GM23248 (cell line): ENCODE measurements at regions not wholly inside any gene's neighbourhood (a gene's known extent, or its start where the extent isn't known, plus 50 kb on each side); places are given as distances from the start of the nearest gene placed in this dataset.

Source experiments
- DNase-seq: peaks from one replicate; pipeline ENCODE4 v3.0.0-alpha.2; 2015
- H2AFZ ChIP-seq: fragments of 200-600 bp; sonication (generic); 2 replicates; pipeline ENCODE4 v1.6.1; 2016; ENCODE audit warnings: antibody characterized with exemption
- H3F3A ChIP-seq: fragments of 200-600 bp; sonication (generic); 2 replicates; pipeline ENCODE4 v1.6.1; 2016; ENCODE audit warnings: mild to moderate bottlenecking, antibody characterized with exemption, mixed run types; ENCODE audit not compliant: insufficient read depth
- H3K27ac ChIP-seq: fragments of 200-600 bp; sonication (generic); 2 replicates; pipeline ENCODE4 v1.5.1; 2016; ENCODE audit warnings: mild to moderate bottlenecking
- H3K27me3 ChIP-seq: fragments of 200-600 bp; sonication (generic); replicated peaks from 2 replicates; pipeline ENCODE4 v1.6.1; 2016; ENCODE audit warnings: mild to moderate bottlenecking; ENCODE audit not compliant: insufficient read depth
- H3K36me3 ChIP-seq: fragments of 200-600 bp; sonication (generic); 2 replicates; pipeline ENCODE4 v1.6.1; 2016; ENCODE audit warnings: low read depth, mild to moderate bottlenecking
- H3K4me1 ChIP-seq: fragments of 200-600 bp; sonication (generic); 2 replicates; pipeline ENCODE4 v1.6.1; 2016; ENCODE audit warnings: mild to moderate bottlenecking; ENCODE audit not compliant: insufficient read depth
- H3K4me2 ChIP-seq: fragments of 200-600 bp; sonication (generic); one replicate; pipeline ENCODE4 v1.6.1; 2016; ENCODE audit warnings: mild to moderate bottlenecking; ENCODE audit not compliant: unreplicated experiment
- H3K4me3 ChIP-seq: fragments of 200-600 bp; sonication (generic); 2 replicates; pipeline ENCODE4 v1.5.1; 2016; ENCODE audit warnings: mild to moderate bottlenecking
- H3K79me2 ChIP-seq: fragments of 200-600 bp; sonication (generic); 2 replicates; pipeline ENCODE4 v1.6.1; 2016; ENCODE audit warnings: mild to moderate bottlenecking; ENCODE audit not compliant: insufficient read depth
- H3K9ac ChIP-seq: fragments of 200-600 bp; sonication (generic); 2 replicates; pipeline ENCODE4 v1.6.1; 2016; ENCODE audit warnings: mild to moderate bottlenecking
- H3K9me2 ChIP-seq: fragments of 200-600 bp; sonication (generic); 2 replicates; pipeline ENCODE4 v1.6.1; 2016; ENCODE audit warnings: mixed run types, mild to moderate bottlenecking, moderate library complexity; ENCODE audit not compliant: insufficient read depth
- H3K9me3 ChIP-seq: fragments of 200-600 bp; sonication (generic); one replicate; pipeline ENCODE4 v1.6.1; 2017; ENCODE audit warnings: low read depth
- H4K20me1 ChIP-seq: fragments of 200-600 bp; sonication (generic); 2 replicates; pipeline ENCODE4 v1.6.0; 2016; ENCODE audit not compliant: insufficient read depth
- EZH2 ChIP-seq: fragments of 200-600 bp; sonication (generic); IDR thresholded peaks from 2 replicates; pipeline ENCODE4 v1.6.1; 2018; ENCODE audit warnings: antibody characterized with exemption, mild to moderate bottlenecking; ENCODE audit not compliant: insufficient read depth, poor library complexity, severe bottlenecking
- EZH2phosphoT487 ChIP-seq: fragments of 200-600 bp; sonication (generic); IDR thresholded peaks from 2 replicates; pipeline ENCODE4 v1.6.1; 2018; ENCODE audit warnings: antibody characterized with exemption, moderate library complexity, mild to moderate bottlenecking, low read depth; ENCODE audit not compliant: insufficient read depth
- WGBS, 2 experiments: methylation state at CpG; one replicate each; pipeline ENCODE4 v1.1.6; 2015 to 2017; ENCODE audit warnings: low lambda C conversion rate in 2 of 2, low coverage in 1 of 2; ENCODE audit errors: missing lambda C conversion rate in 2 of 2; 5-methylcytosine and 5-hydroxymethylcytosine counted together
- in situ Hi-C: fragments of 300-500 bp; cut with MboI; formaldehyde crosslinking; loops from 2 replicates; pipeline ENCODE4 v1.15.0; 2020

- no peak for DNase-seq
- H4K20me1 ChIP-seq, result no peaks in the 10 kb centered on the region
- H3K27ac ChIP-seq, result no peak overlapping the region
- no peaks in the 10 kb centered on the region for H3K36me3 ChIP-seq
- H3K79me2 ChIP-seq, result no peaks in the 10 kb centered on the region
- no peak overlapping the region for H3K4me2 ChIP-seq
- H3F3A ChIP-seq, result peaks cover under 1% of the 10 kb centered on the region; the same call in 1 of the 2 replicates
- no peaks in the 10 kb centered on the region for H3K9me3 ChIP-seq
- no peak overlapping the region for H3K9ac ChIP-seq
- H3K4me3 ChIP-seq, result no peak overlapping the region
- H3K27me3 ChIP-seq, result 0 out of 2 replicates have a peak, but pooled peaks cover 3% of the 10 kb centered on the region
- TF ChIP-seq EZH2, result no peak
- TF ChIP-seq EZH2phosphoT487, result no peak
- no peaks in the 10 kb centered on the region for H3K9me2 ChIP-seq
- in situ Hi-C loops, result no loop called here
- 74 to 76% methylated on average over 6 of the region's 6 CpGs for WGBS, 2 experiments
- no peak overlapping the region for H2AFZ ChIP-seq
- no peaks in the 10 kb centered on the region for H3K4me1 ChIP-seq
Measured at GRCh38 chr11:109870297-109870696, 222.9 kb upstream of the ZC3H12C start.

- DNase-seq, result no peak
- Histone ChIP-seq H3K27me3 (0 out of 2 replicates have a peak, but pooled peaks cover 3% of the 10 kb centered on the region), H3K36me3 (no peaks in the 10 kb centered on the region), H3K4me3 (no peak overlapping the region), H2AFZ (no peak overlapping the region), H3K27ac (no peak overlapping the region), H3K79me2 (no peaks in the 10 kb centered on the region), H3K9me3 (no peaks in the 10 kb centered on the region), H3K9ac (no peak overlapping the region), H3K9me2 (no peaks in the 10 kb centered on the region), H3F3A (no peaks in the 10 kb centered on the region), H4K20me1 (no peaks in the 10 kb centered on the region), H3K4me2 (no peak overlapping the region), H3K4me1 (no peaks in the 10 kb centered on the region)
- no peak for TF ChIP-seq EZH2
- no peak for TF ChIP-seq EZH2phosphoT487
- WGBS, 2 experiments, result 13% methylated on average over 4 of the region's 4 CpGs
- in situ Hi-C loops, result no loop called here
Measured at GRCh38 chr11:109877043-109877442, 216.1 kb upstream of the ZC3H12C start.

GRCh38 chr11:109884501-109884900 is 208.7 kb upstream of the ZC3H12C start:
- Histone ChIP-seq H3K4me2 (no peak overlapping the region), H3K4me1 (no peaks in the 10 kb centered on the region), H3K27me3 (peaks cover 22% of the 10 kb centered on the region), H3F3A (no peaks in the 10 kb centered on the region), H3K36me3 (no peaks in the 10 kb centered on the region), H2AFZ (no peak overlapping the region), H3K9me3 (no peaks in the 10 kb centered on the region), H3K27ac (no peak overlapping the region), H3K9me2 (no peaks in the 10 kb centered on the region), H4K20me1 (no peaks in the 10 kb centered on the region), H3K4me3 (no peak overlapping the region), H3K79me2 (no peaks in the 10 kb centered on the region), H3K9ac (no peak overlapping the region)
- in situ Hi-C loops, result no loop called here
- TF ChIP-seq EZH2phosphoT487 (no peak), EZH2 (no peak)
- no peak for DNase-seq
- whole genome bisulfite sequencing, 2 experiments, result 71 to 76% methylated on average over 4 of the region's 4 CpGs

GRCh38 chr11:109885006-109885405 is 208.2 kb upstream of the ZC3H12C start:
- 24 to 25% methylated on average over 7 of the region's 7 CpGs for WGBS, 2 experiments
- H3F3A ChIP-seq, result no peaks in the 10 kb centered on the region
- H3K4me2 ChIP-seq, result no peak overlapping the region
- H3K27me3 ChIP-seq, result peaks cover 22% of the 10 kb centered on the region
- H2AFZ ChIP-seq, result no peak overlapping the region
- no peaks in the 10 kb centered on the region for H3K36me3 ChIP-seq
- in situ Hi-C loops, result no loop called here
- H3K27ac ChIP-seq, result no peak overlapping the region
- TF ChIP-seq EZH2 (no peak), EZH2phosphoT487 (no peak)
- no peak for DNase-seq
- no peaks in the 10 kb centered on the region for H3K79me2 ChIP-seq
- no peaks in the 10 kb centered on the region for H3K9me3 ChIP-seq
- no peaks in the 10 kb centered on the region for H4K20me1 ChIP-seq
- H3K9me2 ChIP-seq, result no peaks in the 10 kb centered on the region
- no peak overlapping the region for H3K4me3 ChIP-seq
- no peaks in the 10 kb centered on the region for H3K4me1 ChIP-seq
- no peak overlapping the region for H3K9ac ChIP-seq

GRCh38 chr11:109892321-109892794 is 200.8 kb upstream of the ZC3H12C start:
- DNase-seq, result no peak
- Histone ChIP-seq H2AFZ (no peak overlapping the region), H3K9me3 (no peaks in the 10 kb centered on the region), H4K20me1 (no peaks in the 10 kb centered on the region), H3K36me3 (no peaks in the 10 kb centered on the region), H3K27ac (no peak overlapping the region), H3K79me2 (no peaks in the 10 kb centered on the region), H3F3A (no peaks in the 10 kb centered on the region), H3K9me2 (no peaks in the 10 kb centered on the region), H3K4me1 (no peaks in the 10 kb centered on the region), H3K4me3 (no peak overlapping the region), H3K4me2 (no peak overlapping the region), H3K9ac (no peak overlapping the region), H3K27me3 (0 out of 2 replicates have a peak, but pooled peaks cover 6% of the 10 kb centered on the region)
- TF ChIP-seq EZH2phosphoT487, result no peak
- no peak for TF ChIP-seq EZH2
- WGBS, 2 experiments, result 90 to 91% methylated on average over 4 of the region's 4 CpGs
- in situ Hi-C loops, result no loop called here
